BE2C (cell line): ENCODE measurements at regions not wholly inside any gene's neighbourhood (a gene's known extent, or its start where the extent isn't known, plus 50 kb on each side); places are given as distances from the start of the nearest gene placed in this dataset.

ENCODE experiments used
- DNase-seq: peaks from one replicate; pipeline ENCODE4 v3.0.0-alpha.2; 2020
- H3K27me3 ChIP-seq: fragments of 250-450 bp; sonication (Bioruptor Pico); 2 replicates; pipeline ENCODE4 v1.5.1; 2020; ENCODE audit warnings: mild to moderate bottlenecking
- H3K36me3 ChIP-seq: fragments of 250-450 bp; sonication (Bioruptor Pico); 2 replicates; pipeline ENCODE4 v1.5.1; 2020; ENCODE audit warnings: mild to moderate bottlenecking
- H3K4me1 ChIP-seq: fragments of 250-450 bp; sonication (Bioruptor Pico); 2 replicates; pipeline ENCODE4 v1.5.1; 2020
- H3K4me3 ChIP-seq: 2 replicates; pipeline ENCODE4 v1.5.1; 2011; ENCODE audit warnings: low read depth, low read length
- H3K9me3 ChIP-seq: fragments of 250-450 bp; sonication (Bioruptor Pico); 2 replicates; pipeline ENCODE4 v1.5.1; 2020
- CTCF ChIP-seq: IDR thresholded peaks from 2 replicates; pipeline ENCODE4 v1.5.1; 2012; ENCODE audit warnings: mild to moderate bottlenecking, low read depth, low read length

- no peak for TF ChIP-seq CTCF
- H3K4me1 ChIP-seq: peaks cover 27% of the 10 kb centered on the region
Observed at GRCh38 chr9:129385211-129385934, 207.3 kb upstream of the IER5L start.

GRCh38 chr9:129384491-129385210 is 206.6 kb upstream of the IER5L start:
- Histone ChIP-seq H3K27me3 (no peaks in the 10 kb centered on the region), H3K4me3 (no peak overlapping the region), H3K36me3 (no peaks in the 10 kb centered on the region), H3K4me1 (peaks cover 27% of the 10 kb centered on the region), H3K9me3 (no peaks in the 10 kb centered on the region)
- no peak for TF ChIP-seq CTCF
- no peak for DNase-seq

More at GRCh38 chr9:129385211-129385934, 207.3 kb upstream of the IER5L start:
- Histone ChIP-seq H3K9me3 (no peaks in the 10 kb centered on the region), H3K4me3 (no peak overlapping the region), H3K27me3 (no peaks in the 10 kb centered on the region), H3K36me3 (no peaks in the 10 kb centered on the region)
- DNase-seq: no peak

- no peaks in the 10 kb centered on the region for H3K9me3 ChIP-seq
- H3K27me3 ChIP-seq: no peaks in the 10 kb centered on the region
- no peak for TF ChIP-seq CTCF
- no peaks in the 10 kb centered on the region for H3K36me3 ChIP-seq
- H3K4me1 ChIP-seq: peaks cover 27% of the 10 kb centered on the region
- no peak for DNase-seq
- H3K4me3 ChIP-seq: no peak overlapping the region
Observed at GRCh38 chr9:129383561-129384490, 205.8 kb upstream of the IER5L start.

GRCh38 chr9:129383019-129383560 is 205.0 kb upstream of the IER5L start:
- H3K27me3 ChIP-seq: no peaks in the 10 kb centered on the region
- no peaks in the 10 kb centered on the region for H3K36me3 ChIP-seq
- no peak overlapping the region for H3K4me3 ChIP-seq
- H3K9me3 ChIP-seq: no peaks in the 10 kb centered on the region
- DNase-seq: no peak
- peaks cover 26% of the 10 kb centered on the region for H3K4me1 ChIP-seq
- no peak for TF ChIP-seq CTCF

GRCh38 chr9:129382281-129383018 is 204.4 kb upstream of the IER5L start:
- H3K9me3 ChIP-seq: no peaks in the 10 kb centered on the region
- DNase-seq: peak; percentile 49
- H3K4me3 ChIP-seq: no peak overlapping the region
- no peak for TF ChIP-seq CTCF
- no peaks in the 10 kb centered on the region for H3K27me3 ChIP-seq
- peaks cover 19% of the 10 kb centered on the region for H3K4me1 ChIP-seq
- H3K36me3 ChIP-seq: no peaks in the 10 kb centered on the region
